HG02588 (cell line): ENCODE measurements at regions not wholly inside any gene's neighbourhood (a gene's known extent, or its start where the extent isn't known, plus 50 kb on each side); places are given as distances from the start of the nearest gene placed in this dataset.

ENCODE experiments used
- ATAC-seq: cut with Tn5 transposase; IDR thresholded peaks from one replicate; pipeline ENCODE4 v1.9.1; 2021; ENCODE audit warnings: mild to moderate bottlenecking, moderate library complexity; ENCODE audit not compliant: unreplicated experiment

- ATAC-seq = no peak
Measured at GRCh38 chr5:88489364-88489763, 220.7 kb upstream of the TMEM161B start.

GRCh38 chr5:88488561-88488960, 219.9 kb upstream of the TMEM161B start:
- no peak for ATAC-seq

- ATAC-seq = no peak
Measured at GRCh38 chr5:88488130-88488529, 219.5 kb upstream of the TMEM161B start.

- ATAC-seq = no peak
Measured at GRCh38 chr5:88487066-88487465, 218.4 kb upstream of the TMEM161B start.

GRCh38 chr5:88486431-88486830, 217.8 kb upstream of the TMEM161B start:
- ATAC-seq = no peak

GRCh38 chr5:88485531-88485930, 216.9 kb upstream of the TMEM161B start:
- ATAC-seq = no peak

GRCh38 chr5:88483964-88484672, 215.5 kb upstream of the TMEM161B start:
- ATAC-seq = no peak

GRCh38 chr5:88480801-88481499, 212.3 kb upstream of the TMEM161B start:
- no peak for ATAC-seq

GRCh38 chr5:88480245-88480644, 211.6 kb upstream of the TMEM161B start:
- ATAC-seq = no peak

- no peak for ATAC-seq
Measured at GRCh38 chr5:88474574-88474973, 205.9 kb upstream of the TMEM161B start.

- ATAC-seq = no peak
Measured at GRCh38 chr5:88470745-88471144, 202.1 kb upstream of the TMEM161B start.

- no peak for ATAC-seq
Measured at GRCh38 chr5:88459971-88460370, 191.3 kb upstream of the TMEM161B start.

- no peak for ATAC-seq
Measured at GRCh38 chr5:88452820-88453219, 184.2 kb upstream of the TMEM161B start.

- no peak for ATAC-seq
Measured at GRCh38 chr5:88450239-88450638, 181.6 kb upstream of the TMEM161B start.

- no peak for ATAC-seq
Measured at GRCh38 chr5:88438006-88438405, 169.4 kb upstream of the TMEM161B start.

- ATAC-seq = no peak
Measured at GRCh38 chr5:88436290-88436689, 167.6 kb upstream of the TMEM161B start.

- ATAC-seq = no peak
Measured at GRCh38 chr5:88428633-88429032, 160.0 kb upstream of the TMEM161B start.

- ATAC-seq = no peak
Measured at GRCh38 chr5:88426441-88426840, 157.8 kb upstream of the TMEM161B start.

- ATAC-seq = no peak
Measured at GRCh38 chr5:88425124-88425523, 156.5 kb upstream of the TMEM161B start.

- ATAC-seq = no peak
Measured at GRCh38 chr5:88419931-88420330, 151.3 kb upstream of the TMEM161B start.

GRCh38 chr5:88407341-88407740, 138.7 kb upstream of the TMEM161B start:
- no peak for ATAC-seq

GRCh38 chr5:88405783-88406182, 137.1 kb upstream of the TMEM161B start:
- ATAC-seq = no peak

GRCh38 chr5:88404405-88404804, 135.8 kb upstream of the TMEM161B start:
- ATAC-seq = no peak
